Prostate gland (tissue), 2 donors: ENCODE measurements at regions not wholly inside any gene's neighbourhood (a gene's known extent, or its start where the extent isn't known, plus 50 kb on each side); places are given as distances from the start of the nearest gene placed in this dataset.

Experiments used
- CTCF ChIP-seq, 4 experiments: fragments of 200-600 bp in 2 of 4; fragments of 450-650 bp in 2 of 4; sonication (generic) in 2 of 4; IDR thresholded peaks; 1 replicate in 3 of 4; 2 replicates in 1 of 4; pipeline ENCODE4 v1.5.1; 2016 to 2019; ENCODE audit warnings: antibody characterized with exemption in 4 of 4, mild to moderate bottlenecking in 2 of 4, moderate library complexity in 2 of 4
- POLR2A ChIP-seq: fragments of 450-650 bp; IDR thresholded peaks from one replicate; pipeline ENCODE4 v1.6.1; 2016; ENCODE audit warnings: antibody characterized with exemption, mild to moderate bottlenecking

- TF ChIP-seq CTCF (IDR thresholded peaks at IDR 0.05) (no peak), POLR2A (no peak)
Measured at GRCh38 chr7:115191526-115191925, 269.6 kb downstream of the MDFIC start.
